ENCODE measurements at regions not wholly inside any gene's neighbourhood (a gene's known extent, or its start where the extent isn't known, plus 50 kb on each side); places are given as distances from the start of the nearest gene placed in this dataset.

DNA sequence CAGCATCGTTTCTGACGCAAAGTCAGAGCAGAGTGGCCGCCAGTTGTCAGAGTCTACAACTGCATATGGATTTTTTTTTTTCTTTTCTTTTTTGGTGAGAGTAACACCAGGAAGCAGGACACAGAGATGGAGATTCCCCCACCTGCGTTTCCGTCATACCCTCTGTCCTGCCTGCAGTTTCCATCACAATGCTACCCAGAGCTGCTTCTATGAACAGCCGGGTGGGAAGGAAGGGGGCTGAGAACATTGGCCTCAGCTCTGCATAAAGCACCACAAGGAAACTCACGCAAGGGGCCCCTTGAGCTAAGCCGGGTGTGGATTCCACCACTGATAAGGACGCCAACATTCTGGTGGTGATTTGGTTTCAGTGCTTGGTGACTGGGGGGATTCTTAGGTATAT lies 183.5 kb upstream of the AFDN start:
- no peak for DNase-seq (ENCODE audit: low spot score)
- ATAC-seq: no peak

DNA sequence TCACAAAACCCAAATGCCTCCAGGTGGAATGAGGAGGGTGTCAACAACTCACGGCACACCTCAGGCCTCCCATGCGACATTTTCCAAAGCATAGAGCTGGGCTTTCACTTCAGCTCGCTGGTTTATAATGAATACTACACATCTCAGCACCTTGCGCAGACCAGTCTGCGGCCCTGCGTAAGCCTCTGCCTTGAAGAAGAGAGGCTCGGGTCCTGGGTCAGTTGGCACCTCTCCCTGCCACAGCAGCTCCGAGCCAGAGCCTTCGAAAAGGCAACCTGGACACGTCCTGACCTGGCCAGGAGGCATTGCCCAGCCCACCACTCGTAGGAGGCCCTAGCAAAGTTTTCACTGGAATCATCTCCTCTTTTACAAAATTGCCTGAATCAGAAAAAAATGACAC lies 183.0 kb upstream of the AFDN start:
- ATAC-seq (no peak), DNase-seq (ENCODE audit: low spot score) (no peak)

DNA sequence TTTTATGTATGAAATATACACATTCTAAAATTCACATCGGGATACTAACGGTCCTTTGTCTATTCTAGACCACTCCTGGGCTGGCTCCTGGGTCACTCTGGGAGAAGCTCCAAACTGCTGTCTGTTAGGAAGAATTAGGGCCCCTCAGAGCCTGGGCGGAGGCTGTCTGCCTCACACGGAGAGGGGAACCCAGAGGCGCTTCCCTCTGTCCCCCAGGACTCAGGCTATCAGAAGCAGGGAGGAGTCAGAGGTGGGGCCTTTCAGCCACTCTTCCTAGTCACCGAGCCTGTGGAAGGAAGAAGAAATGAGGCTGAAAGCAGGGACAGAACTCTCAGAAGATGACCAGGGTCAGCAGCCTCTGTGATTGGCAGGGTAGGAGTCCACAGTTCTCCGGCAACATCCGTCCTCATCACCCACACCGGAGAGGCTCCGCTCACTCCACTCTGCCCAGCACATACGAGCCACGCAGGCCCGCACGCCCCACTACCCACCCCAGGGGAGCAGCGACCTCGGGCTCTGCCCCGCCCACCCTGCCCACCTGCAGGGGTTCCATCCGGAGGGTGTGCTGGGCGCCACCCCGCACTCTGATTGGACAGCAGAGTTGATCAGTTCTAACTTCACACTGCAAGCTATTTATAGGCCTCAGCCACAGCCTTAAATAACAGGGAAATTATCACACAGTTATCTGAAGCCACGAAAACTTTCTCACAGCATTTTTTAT lies 182.1 kb upstream of the AFDN start:
- DNase-seq (ENCODE audit: low spot score) (no peak), ATAC-seq (no peak)

DNA sequence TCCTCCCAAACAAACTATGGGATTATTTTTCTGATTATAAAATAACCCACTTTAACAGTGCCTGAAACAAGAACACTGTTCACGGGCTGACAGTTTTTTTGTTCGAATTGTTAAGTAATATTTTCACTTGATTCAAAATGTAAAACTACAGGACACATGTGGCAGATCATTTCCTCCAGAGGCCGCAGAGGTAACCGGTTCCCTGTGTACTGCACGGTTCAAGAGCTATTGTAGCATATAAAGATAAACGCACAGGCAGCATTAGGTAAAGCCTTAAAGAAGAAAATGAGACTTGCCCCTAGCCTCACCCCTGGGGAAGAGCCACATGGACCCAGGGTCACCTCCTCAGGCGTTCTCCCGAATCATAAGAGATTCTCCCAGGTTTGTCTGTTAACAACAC lies 181.3 kb upstream of the AFDN start:
- DNase-seq (ENCODE audit: low spot score) (no peak), ATAC-seq (no peak)

DNA sequence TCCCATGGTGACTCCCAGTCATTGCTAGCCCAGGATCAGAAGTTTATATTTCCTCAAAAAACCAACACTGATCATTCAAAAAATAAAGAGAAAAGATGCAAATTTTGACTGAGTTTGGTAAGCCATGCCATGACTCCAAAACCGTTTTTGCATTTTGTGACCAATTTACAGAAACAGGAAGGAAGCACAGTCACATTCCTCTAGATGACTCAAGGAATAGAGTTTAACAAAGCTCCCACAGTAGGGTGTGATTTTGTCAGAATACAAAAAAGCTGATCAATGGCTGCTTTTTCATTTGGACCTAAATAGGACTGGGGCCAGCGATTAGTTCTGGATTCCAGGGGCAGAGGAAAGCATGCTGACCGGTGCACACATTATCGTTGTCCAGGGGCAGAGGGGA lies 179.4 kb upstream of the AFDN start:
- DNase-seq (ENCODE audit: low spot score) (no peak), ATAC-seq (no peak)

DNA sequence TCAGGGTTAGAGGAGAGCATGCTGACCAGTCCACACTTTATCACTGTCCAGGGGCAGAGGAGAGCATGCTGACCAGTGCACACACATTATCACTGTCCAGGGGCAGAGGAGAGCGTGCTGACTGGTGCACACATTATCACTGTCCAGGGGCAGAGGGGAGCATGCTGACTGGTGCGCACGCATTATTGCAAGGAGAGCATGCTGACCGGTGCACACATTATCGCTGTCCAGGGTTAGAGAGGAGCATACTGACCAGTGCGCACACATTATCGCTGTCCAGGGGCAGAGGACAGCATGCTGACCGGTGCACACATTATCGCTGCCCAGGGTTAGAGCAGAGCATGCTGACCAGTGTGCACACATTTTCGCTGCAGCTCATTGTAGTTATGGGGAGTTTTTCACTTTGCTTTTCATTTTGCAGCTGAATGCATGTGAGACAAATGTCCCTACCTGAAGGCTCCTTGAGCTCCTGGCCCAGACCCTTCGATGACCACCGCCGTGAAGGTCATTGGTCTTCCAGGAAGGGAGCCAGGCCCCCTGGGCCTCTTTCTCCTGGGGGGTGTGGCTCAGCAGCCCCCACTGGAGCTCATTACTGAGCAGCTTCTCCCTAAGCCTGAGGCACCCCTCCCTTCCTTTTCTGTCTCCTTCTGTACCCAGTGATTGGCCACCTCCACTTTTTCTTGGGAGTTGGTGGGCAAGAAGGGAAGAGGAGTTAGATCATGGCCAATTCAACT lies 178.8 kb upstream of the AFDN start:
- DNase-seq (ENCODE audit: low spot score): no peak
- ATAC-seq: peak; percentile 68

DNA sequence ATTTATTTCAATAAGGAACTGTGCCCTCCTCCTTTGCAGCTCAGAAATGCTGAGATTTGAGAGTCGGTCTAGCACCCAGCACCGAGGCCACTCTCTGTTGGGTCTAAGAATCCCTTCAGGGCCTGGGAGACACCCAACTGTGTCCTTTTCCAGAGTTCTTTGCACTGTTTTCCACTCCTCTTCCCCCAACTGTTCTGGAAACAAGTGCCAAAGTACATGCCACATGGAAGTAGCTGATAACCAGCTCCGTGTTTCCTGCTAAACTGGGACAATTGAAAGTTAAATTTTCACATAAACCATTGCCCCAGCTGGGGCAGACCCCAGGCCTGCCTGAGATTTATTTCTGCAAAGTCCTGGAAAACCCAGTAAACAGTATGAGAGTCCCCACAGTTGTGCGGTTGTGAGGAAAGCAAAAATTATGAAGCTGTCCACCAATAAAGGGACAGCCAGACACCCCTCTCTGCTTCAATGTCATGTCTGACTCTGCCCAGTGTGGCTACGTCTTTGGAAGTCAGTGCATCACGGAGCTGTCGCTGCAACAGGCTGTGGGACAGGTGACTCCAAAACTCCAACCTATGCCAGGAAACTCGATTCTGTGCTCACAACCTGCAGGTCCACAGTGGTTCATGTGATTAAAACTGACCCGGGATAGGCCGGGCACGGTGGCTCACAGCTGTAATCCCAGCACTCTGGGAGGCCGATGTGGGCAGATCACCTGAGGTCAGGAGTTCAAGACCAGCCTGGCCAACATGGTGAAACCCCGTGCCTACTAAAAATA lies 178.0 kb upstream of the AFDN start:
- DNase-seq (ENCODE audit: low spot score): peak; percentile 68
- ATAC-seq: peak; percentile 78

DNA sequence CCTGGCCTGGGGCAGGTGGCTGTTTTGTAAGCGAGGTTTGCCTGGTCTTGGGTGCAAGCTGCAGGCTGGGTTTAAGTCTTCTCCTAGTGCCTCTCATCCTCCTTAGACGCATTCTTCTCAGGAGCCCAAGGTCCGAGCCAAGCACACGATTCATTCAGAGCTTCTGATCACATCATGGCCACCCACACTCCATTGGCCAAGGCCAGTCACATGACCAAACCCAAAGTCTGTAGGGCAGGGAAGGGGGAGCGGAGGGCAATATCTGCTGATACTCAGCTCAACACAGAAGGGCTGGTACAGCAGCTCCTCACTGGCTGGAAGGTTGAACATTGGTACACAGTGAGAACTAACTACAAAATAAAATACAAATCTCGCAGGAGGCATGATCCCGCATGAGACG lies 177.2 kb upstream of the AFDN start:
- no peak for ATAC-seq
- DNase-seq (ENCODE audit: low spot score): no peak

DNA sequence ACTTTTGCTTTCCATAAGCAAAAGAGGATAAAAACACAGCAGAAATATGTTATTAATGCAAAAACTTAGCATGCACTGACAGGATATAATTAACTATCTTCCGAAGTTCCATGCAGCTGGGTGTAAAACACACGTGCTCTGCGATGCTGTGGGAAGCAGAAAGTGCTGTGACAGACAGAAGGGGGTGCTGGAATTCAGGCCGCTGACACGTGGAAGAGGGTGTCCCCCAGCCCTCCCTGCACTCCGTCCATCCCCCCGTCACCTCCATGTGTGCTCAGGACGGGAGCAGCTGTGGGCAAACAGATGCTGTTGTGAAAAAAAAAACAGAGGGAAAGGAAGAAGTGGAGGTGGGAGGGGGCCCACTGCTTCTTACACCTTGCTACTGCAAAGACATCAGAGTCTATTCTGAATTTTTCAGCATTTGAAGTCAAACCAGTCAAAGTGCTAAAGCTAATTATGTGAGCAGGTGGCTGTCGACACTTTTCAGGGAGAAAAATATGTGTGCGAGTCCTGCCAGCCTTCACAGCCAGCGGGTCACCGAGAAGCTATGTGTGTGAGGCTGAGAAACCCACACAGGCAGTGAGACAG lies 175.9 kb upstream of the AFDN start:
- no peak for ATAC-seq
- DNase-seq (ENCODE audit: low spot score): no peak

DNA sequence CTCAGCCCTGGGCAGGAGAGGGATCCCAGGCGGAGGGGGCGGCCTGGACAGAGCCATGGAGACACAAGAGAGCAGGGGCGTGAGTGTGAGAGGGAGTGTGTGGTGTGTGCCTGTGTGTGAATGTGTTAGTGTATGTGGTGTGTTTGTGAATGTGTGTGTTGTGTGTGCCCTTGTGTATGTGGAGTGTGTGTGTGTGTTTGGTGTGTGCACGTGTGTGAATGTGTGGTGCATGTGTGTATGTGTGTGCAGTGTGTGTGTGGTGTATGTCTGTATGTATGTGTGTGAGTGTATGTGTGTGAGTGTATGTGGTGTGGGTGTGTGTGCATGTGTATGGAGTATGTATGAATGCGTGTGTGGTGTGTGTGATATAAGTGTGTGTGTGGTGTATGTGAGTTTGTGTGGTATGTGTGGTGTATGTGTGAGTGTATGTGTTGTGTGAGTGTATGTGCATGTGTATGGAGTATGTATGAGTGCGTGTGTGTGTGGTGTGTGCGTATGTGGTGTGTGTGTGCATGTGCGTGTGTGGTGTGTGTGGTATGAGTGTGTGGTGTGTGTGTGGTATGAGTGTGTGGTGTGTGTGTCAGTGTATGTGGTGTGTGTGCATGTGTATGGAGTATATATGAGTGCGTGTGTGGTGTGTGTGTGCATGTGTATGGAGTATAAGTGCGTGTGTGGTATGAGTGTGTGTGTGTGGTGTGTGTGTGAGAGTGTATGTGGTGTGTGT lies 175.2 kb upstream of the AFDN start:
- no peak for DNase-seq (ENCODE audit: low spot score)
- ATAC-seq: no peak

DNA sequence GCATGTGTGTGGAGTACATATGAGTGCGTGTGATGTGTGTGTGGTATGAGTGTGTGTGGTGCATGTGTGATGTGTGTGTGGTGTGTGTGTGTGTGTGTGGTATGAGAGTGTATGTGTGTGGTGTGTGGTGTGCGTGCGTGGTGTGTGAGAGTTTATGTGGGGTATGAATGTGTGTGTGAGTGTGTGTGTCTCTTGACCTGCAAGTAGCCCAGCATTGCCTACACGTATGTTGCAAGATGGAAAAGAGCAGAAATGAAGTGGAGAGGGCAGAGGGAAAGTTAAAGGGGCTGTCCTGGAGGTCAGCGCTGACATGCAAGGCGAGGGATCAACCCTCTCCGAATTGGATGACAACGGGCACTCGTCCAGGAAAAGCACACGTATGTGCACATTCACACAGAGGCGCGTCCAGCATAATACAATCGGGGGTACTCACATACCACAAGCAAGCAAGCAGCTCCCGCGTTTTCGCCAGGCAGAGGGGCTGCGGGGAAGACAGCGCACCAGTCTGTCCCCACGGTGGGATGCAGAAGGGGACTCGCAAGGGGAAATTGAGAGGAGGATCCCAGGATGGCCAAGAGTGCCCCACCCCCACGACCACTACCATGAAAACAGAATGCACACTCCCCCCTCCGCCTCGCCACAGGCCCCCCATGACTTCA lies 174.5 kb upstream of the AFDN start:
- ATAC-seq (no peak), DNase-seq (ENCODE audit: low spot score) (no peak)

DNA sequence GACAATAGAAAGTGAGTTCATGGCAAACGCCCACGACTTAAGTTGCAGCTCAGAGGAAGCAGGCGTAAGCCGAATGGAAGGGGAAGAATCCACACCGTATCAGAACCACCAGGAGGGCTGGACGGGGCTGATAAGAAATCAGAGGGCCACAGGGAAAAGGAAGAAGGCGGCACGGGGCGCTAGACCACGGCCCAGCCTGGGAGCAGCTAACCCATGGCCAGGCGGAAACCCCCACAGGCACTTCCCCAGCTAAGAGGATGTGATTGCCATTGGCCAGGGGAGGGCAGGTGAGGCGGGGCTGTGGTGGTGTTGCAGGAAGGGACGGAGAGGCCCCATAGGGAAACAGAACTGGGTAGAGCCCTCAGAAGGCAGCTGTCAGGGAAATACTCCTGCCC lies 174.0 kb upstream of the AFDN start:
- ATAC-seq (no peak), DNase-seq (ENCODE audit: low spot score) (no peak)

DNA sequence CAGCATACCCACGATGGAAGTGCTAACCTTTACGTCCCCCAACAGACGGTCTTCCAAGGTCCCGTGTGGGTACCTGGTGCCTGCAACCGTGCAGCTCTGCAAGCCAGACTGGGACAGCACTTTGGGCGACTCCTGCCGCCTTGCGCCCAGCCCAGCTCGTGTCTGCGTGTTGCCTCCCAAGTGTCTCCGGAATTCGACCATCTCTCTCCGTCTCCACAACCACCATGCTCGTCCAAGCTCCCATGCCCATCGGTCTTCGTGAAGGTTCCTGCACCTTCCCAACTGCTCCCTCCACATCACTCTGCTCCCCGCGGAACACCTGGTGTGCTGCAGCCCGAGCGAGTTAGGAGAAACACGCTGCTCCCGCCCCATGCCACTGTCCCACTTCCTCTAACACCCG lies 173.2 kb upstream of the AFDN start:
- DNase-seq (ENCODE audit: low spot score) (no peak), ATAC-seq (no peak)

DNA sequence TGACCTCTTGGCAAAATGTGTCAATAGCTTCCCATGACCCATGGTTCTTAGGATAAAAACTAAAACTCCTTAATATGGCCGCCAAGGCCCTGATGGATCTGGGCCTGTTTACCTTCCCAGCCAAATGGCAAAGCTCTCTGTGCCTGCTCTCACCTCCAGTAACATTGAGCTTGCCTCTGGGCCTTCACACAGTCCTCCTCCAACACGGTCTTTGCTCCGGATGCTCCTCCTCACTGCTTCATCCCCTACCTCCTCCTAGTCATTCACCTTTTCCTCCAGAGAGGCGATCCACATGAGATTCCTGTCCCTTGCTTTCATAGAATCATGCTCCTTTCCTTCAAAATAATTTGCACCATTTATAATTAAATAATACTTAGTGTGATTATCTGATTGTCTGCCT lies 172.3 kb upstream of the AFDN start:
- no peak for ATAC-seq
- DNase-seq (ENCODE audit: low spot score): no peak

DNA sequence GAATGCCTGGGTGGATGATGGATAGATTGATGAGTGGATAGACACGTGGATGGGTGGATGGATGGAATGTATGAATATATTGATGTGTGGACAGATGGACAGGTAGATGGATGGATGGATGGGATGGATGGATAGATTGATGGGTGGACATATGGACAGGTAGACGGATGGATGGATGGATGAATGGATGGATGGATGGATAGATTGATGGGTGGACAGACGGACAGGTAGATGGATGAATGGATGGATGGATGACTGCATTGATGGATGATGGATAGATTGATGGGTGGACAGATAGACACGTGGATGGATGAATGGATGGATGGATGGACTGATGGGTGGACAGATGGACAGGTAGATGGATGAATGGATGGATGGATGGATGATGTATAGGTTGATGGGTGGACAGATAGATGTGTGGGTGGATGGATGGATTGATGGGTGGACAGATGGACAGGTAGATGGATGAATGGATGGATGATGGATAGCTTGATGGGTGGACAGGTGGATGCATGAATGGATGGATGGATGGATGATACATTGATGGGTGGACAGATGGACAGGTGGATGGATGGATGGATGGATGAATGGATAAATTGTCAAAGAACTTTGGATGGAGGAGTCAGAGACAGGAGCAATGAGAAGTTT lies 171.4 kb upstream of the AFDN start:
- no peak for DNase-seq (ENCODE audit: low spot score)
- ATAC-seq: no peak

DNA sequence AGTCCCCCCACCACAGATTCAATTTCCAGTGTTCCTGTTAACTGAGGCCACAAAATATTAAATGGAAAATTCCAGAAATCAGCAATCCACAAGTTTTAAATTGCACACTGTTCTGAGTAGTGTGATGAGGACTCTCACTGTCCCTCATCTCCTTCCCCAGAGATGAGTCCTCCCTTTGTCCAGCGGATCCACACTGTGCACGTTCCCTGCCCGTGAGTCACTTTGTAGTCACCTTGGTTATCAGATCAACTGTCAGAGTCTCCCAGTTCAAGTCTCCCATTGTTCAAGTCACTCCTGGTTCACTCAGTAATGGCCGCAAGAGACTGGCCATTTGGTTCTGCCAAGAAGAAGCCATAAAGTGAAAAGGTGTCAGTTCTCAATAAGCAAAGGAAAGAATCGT lies 168.6 kb upstream of the AFDN start:
- no peak for DNase-seq (ENCODE audit: low spot score)
- ATAC-seq: no peak

DNA sequence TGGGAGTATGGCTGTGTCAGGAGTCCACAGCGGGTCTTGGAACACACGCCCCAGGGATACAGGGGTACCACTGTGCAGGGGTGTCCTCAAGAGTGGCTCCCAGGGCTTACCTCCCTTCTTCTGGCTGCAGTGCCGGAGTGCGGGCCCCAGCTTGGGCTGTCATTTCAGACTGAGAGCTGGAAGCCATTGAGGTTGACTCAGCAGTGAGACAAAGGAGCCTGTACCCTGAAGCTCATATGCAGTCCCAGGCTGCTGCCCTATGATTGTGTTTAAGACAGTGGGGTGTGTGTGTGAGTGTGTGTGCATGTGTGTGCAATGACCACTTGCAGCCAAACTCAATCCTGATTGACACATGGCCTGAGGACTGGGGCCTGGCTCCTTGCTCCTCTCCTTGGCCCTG lies 167.7 kb upstream of the AFDN start:
- ATAC-seq (no peak), DNase-seq (ENCODE audit: low spot score) (no peak)

DNA sequence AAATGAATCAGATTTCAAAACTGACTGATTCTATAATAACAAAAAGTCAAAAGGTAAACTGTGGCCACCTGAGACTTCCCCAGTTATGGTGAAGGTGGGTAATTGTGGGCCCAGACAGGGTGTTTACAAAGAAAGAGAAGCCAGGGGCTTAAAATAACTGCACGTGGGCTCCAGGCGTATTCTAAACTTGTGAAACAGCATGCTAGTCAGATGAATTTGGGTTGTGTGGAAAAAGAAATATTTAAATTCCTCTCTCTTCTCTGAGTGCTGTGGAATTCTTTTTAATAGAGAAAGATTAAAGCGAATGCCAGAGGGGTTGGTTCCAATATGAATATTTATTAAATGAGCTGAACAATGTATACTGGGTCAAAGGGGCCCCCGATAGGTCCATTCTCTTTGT lies 166.3 kb upstream of the AFDN start:
- no peak for DNase-seq (ENCODE audit: low spot score)
- no peak for ATAC-seq

DNA sequence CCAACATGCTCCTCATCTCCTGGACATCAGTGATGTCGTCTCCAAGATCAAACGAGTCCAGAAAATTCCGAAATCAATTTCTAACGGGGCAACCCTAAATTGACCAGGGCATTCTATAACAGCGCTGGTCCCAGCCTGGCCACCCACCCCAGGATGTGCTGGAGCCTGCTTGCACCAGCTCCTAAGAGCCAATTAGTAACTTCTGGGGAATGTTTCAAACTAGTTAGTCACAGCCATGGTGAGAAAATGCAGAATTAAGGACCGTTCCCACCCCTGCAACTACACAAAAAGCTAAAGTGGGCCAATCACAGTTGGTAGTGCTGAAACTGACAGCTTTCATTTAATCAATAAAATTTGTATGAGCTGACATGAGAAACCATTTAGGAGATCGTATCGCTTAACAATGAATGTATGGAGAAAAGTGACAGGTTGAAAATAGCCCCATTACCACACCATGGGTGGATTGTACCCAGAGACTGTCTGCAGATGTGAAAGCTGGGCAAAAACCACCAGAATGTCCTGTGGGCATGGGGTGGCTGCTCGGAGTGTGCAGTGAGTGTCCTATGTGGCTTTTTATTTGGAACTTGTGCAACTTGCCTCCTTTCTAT lies 165.7 kb upstream of the AFDN start:
- ATAC-seq (peak; percentile 5), DNase-seq (ENCODE audit: low spot score) (no peak)

Data from left lobe of liver (tissue), 2 donors.